Uterus (tissue), 2 donors: ENCODE measurements at regions not wholly inside any gene's neighbourhood (a gene's known extent, or its start where the extent isn't known, plus 50 kb on each side); places are given as distances from the start of the nearest gene placed in this dataset.

Experiments
- CTCF ChIP-seq, 4 experiments: fragments of 200-600 bp in 2 of 4; fragments of 450-650 bp in 2 of 4; sonication (generic) in 2 of 4; IDR thresholded peaks; one replicate each; pipeline ENCODE4 v1.5.1; 2016 to 2019; ENCODE audit warnings: antibody characterized with exemption in 4 of 4, mild to moderate bottlenecking in 2 of 4, moderate library complexity in 1 of 4
- POLR2A ChIP-seq, 2 donors: fragments of 450-650 bp; IDR thresholded peaks; one replicate each; pipeline ENCODE4 v1.6.1; 2016; ENCODE audit warnings: antibody characterized with exemption in 2 of 2, mild to moderate bottlenecking in 1 of 2, moderate library complexity in 1 of 2

- no peak for TF ChIP-seq CTCF (IDR thresholded peaks at IDR 0.05)
- no peak for TF ChIP-seq POLR2A (IDR thresholded peaks at IDR 0.05)
These were observed 73.6 kb upstream of the CNTN1 start for GRCh38 chr12:40618636-40619035.
